Smooth muscle cell (in vitro differentiated cells): ENCODE measurements at regions not wholly inside any gene's neighbourhood (a gene's known extent, or its start where the extent isn't known, plus 50 kb on each side); places are given as distances from the start of the nearest gene placed in this dataset.

Experiments
- DNase-seq: peaks from one replicate; lab custom pipeline; 2025; ENCODE audit not compliant: unreplicated experiment; lab: John Stamatoyannopoulos, UW
- H2AFZ ChIP-seq: fragments of 200-600 bp; sonication (generic); 2 replicates; pipeline ENCODE4 v1.6.0; 2016; ENCODE audit warnings: antibody characterized with exemption, low read depth, mild to moderate bottlenecking
- H3F3A ChIP-seq: fragments of 200-600 bp; sonication (generic); 2 replicates; pipeline ENCODE4 v1.6.0; 2017; ENCODE audit warnings: antibody characterized with exemption, low read depth
- H3K27ac ChIP-seq: fragments of 200-600 bp; sonication (generic); 2 replicates; pipeline ENCODE4 v1.5.1; 2016; ENCODE audit warnings: low read depth, mild to moderate bottlenecking
- H3K27me3 ChIP-seq: fragments of 200-600 bp; sonication (generic); 2 replicates; pipeline ENCODE4 v1.6.1; 2016; ENCODE audit warnings: low read depth, mild to moderate bottlenecking
- H3K36me3 ChIP-seq: fragments of 200-600 bp; sonication (generic); 2 replicates; pipeline ENCODE4 v1.5.1; 2016; ENCODE audit warnings: low read depth
- H3K4me1 ChIP-seq: fragments of 200-600 bp; sonication (generic); 2 replicates; pipeline ENCODE4 v1.5.1; 2016; ENCODE audit warnings: low read depth
- H3K4me2 ChIP-seq: fragments of 200-600 bp; sonication (generic); 2 replicates; pipeline ENCODE4 v1.6.0; 2016; ENCODE audit warnings: mild to moderate bottlenecking
- H3K4me3 ChIP-seq: fragments of 200-600 bp; sonication (generic); 2 replicates; pipeline ENCODE4 v1.5.1; 2016; ENCODE audit warnings: mild to moderate bottlenecking
- H3K79me2 ChIP-seq: fragments of 200-600 bp; sonication (generic); 2 replicates; pipeline ENCODE4 v1.6.0; 2016; ENCODE audit warnings: low read depth, mild to moderate bottlenecking
- H3K9ac ChIP-seq: fragments of 200-600 bp; sonication (generic); 2 replicates; pipeline ENCODE4 v1.6.0; 2016; ENCODE audit warnings: low read depth
- H3K9me3 ChIP-seq: fragments of 200-600 bp; sonication (generic); replicated peaks from 2 replicates; pipeline ENCODE4 v1.5.1; 2016; ENCODE audit warnings: low read depth
- H4K20me1 ChIP-seq: fragments of 200-600 bp; sonication (generic); 2 replicates; pipeline ENCODE4 v1.6.0; 2016; ENCODE audit warnings: low read depth
- WGBS: methylation state at CpG from one replicate; pipeline ENCODE4 v1.1.7; 2016; ENCODE audit warnings: low lambda C conversion rate; 5-methylcytosine and 5-hydroxymethylcytosine counted together
- TF ChIP-seq, protein P1 (sequence below): fragments of 200-600 bp; sonication (generic); IDR thresholded peaks from 2 replicates; pipeline ENCODE4 v1.5.1; 2017; ENCODE audit warnings: borderline replicate concordance, mild to moderate bottlenecking, antibody characterized with exemption; ENCODE audit not compliant: insufficient read depth, poor library complexity, severe bottlenecking

DNA sequence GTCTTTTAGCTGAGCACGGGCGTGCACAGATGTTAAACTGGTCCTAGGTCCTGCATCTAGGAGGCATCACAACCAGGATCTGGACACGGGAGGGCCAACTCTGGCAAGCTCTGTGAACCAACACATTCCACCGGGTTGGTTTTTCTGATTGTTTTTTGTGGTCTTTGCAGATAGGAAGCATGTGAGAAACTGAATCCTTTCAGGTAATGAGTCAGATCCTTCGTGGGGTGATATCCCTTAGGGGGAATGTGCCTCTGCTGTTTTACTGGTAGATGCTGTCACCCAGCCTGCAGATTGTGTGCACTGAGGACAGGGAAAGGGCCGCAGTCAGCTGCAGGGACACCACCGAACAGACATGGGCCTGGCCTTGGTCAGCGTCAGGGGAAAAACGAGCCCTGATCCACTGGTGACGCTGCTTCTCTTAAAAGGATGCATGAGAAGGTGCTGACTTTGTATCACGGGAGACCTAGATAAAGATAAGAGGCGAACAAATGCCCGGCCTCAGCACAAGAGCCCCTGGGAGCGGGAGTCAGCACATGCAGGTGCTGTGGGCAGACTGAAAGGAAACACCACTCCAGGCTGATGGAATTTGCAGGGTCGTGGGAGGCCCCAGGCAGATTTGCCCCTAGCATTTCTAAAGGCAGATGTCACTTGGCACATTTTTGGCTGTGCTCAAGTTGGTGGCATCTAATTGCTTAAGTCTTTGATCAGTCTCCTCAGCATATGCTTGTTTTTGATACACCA lies 51.1 kb downstream of the DOP1B start:
- H3K9ac ChIP-seq, result no peak overlapping the region
- no peaks in the 10 kb centered on the region for H3K79me2 ChIP-seq
- H3K4me3 ChIP-seq, result no peak overlapping the region
- no peak overlapping the region for H3K27ac ChIP-seq
- H3K4me1 ChIP-seq, result peaks cover 21% of the 10 kb centered on the region
- H3K4me2 ChIP-seq, result no peak overlapping the region
- TF ChIP-seq, protein P1, sequence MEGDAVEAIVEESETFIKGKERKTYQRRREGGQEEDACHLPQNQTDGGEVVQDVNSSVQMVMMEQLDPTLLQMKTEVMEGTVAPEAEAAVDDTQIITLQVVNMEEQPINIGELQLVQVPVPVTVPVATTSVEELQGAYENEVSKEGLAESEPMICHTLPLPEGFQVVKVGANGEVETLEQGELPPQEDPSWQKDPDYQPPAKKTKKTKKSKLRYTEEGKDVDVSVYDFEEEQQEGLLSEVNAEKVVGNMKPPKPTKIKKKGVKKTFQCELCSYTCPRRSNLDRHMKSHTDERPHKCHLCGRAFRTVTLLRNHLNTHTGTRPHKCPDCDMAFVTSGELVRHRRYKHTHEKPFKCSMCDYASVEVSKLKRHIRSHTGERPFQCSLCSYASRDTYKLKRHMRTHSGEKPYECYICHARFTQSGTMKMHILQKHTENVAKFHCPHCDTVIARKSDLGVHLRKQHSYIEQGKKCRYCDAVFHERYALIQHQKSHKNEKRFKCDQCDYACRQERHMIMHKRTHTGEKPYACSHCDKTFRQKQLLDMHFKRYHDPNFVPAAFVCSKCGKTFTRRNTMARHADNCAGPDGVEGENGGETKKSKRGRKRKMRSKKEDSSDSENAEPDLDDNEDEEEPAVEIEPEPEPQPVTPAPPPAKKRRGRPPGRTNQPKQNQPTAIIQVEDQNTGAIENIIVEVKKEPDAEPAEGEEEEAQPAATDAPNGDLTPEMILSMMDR, result no peak
- H2AFZ ChIP-seq, result no peak overlapping the region
- H3K27me3 ChIP-seq, result no peaks in the 10 kb centered on the region
- no peaks in the 10 kb centered on the region for H4K20me1 ChIP-seq
- H3K36me3 ChIP-seq, result no peaks in the 10 kb centered on the region
- WGBS, result 59% methylated on average over 15 of the region's 15 CpGs
- no peaks in the 10 kb centered on the region for H3K9me3 ChIP-seq
- DNase-seq, result no peak
- no peaks in the 10 kb centered on the region for H3F3A ChIP-seq

DNA sequence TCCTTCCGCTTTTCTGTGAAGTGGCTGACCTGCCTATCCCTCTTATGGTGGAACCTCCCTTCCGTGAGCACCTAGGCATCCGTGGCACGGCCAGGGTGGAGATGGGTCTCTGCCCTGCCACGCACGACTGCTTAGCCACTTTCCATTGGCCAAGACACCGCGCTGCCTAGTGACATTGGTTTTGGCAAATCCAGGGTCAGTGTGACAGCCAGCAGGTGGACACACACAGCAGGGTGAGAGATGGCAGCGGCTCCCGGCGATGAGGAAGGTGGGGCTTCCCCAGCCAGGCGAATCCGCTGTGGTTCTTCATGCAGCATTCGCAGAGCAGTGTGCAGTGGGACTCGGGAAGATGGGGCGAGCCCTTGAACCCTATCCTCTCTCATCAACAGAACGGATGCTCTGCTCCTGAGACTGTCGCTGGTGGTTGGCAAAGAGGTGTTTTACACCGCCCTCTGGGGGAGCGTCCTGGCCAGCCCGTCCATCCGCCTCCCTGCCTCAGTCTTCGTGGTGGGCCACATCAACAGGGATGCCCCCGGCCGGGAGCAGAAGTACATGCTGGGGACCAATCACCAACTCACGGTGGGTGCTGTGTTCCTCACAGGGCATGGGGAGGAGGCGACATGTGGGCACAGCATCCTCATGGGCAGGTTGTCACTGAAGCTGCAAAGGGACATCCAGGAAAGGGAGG lies 51.8 kb downstream of the DOP1B start:
- H3K27ac ChIP-seq, result no peak overlapping the region
- H3K9ac ChIP-seq, result no peak overlapping the region
- no peak overlapping the region for H3K4me3 ChIP-seq
- H3K27me3 ChIP-seq, result no peaks in the 10 kb centered on the region
- no peaks in the 10 kb centered on the region for H4K20me1 ChIP-seq
- no peaks in the 10 kb centered on the region for H3K79me2 ChIP-seq
- TF ChIP-seq, protein P1, result no peak
- H3F3A ChIP-seq, result no peaks in the 10 kb centered on the region
- no peaks in the 10 kb centered on the region for H3K36me3 ChIP-seq
- no peaks in the 10 kb centered on the region for H3K9me3 ChIP-seq
- peaks cover 21% of the 10 kb centered on the region for H3K4me1 ChIP-seq
- WGBS, result 94% methylated on average over 27 of the region's 27 CpGs
- no peak overlapping the region for H3K4me2 ChIP-seq
- no peak for DNase-seq
- no peak overlapping the region for H2AFZ ChIP-seq

DNA sequence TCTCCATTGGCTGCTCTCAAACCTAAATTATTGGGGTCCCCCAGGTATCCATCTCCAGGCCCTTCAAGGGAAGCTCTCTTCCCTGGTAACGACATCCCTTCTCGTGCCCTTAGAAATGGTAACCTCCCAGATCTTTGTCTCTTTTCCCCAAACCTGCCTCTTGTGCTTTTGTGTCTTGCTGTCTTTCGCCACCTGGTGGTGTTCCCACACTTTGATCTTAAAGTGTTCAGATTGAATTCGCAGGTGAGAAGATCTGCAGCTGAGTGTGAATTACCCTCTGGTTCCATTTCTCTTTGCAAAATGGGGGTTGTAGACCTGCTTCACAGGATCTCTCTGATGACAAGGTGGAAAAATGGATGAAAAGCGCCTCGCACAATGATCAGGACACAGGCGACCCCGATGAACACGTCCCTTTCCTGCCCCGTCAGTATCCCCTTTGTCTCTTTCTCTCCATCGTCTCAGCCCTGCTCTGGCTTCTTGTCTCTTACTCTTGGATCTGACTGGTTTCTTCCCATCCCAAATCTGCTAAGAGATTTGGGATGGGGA lies 53.1 kb downstream of the DOP1B start:
- Histone ChIP-seq H3K27ac (peak overlapping the region; percentile 80), H3K36me3 (no peaks in the 10 kb centered on the region), H3F3A (no peaks in the 10 kb centered on the region), H3K4me2 (peak overlapping the region; percentile 39), H3K4me3 (no peak overlapping the region), H3K27me3 (no peaks in the 10 kb centered on the region), H3K79me2 (no peaks in the 10 kb centered on the region), H2AFZ (no peak overlapping the region), H3K9ac (peak overlapping the region; percentile 44), H3K9me3 (no peaks in the 10 kb centered on the region), H4K20me1 (no peaks in the 10 kb centered on the region), H3K4me1 (peaks cover 21% of the 10 kb centered on the region)
- DNase-seq, result no peak
- 69% methylated on average over 11 of the region's 11 CpGs for WGBS
- TF ChIP-seq, protein P1, result peak; percentile 35
